DMS153 treated with DMSO at 0.1 percent for 48 hours (cell line): ENCODE measurements at regions not wholly inside any gene's neighbourhood (a gene's known extent, or its start where the extent isn't known, plus 50 kb on each side); places are given as distances from the start of the nearest gene placed in this dataset.

ENCODE experiments used
- DNase-seq: peaks from one replicate; lab custom pipeline; 2025; ENCODE audit not compliant: unreplicated experiment; lab: John Stamatoyannopoulos, UW

- DNase-seq: no peak
Observed at GRCh38 chr9:134487066-134487710, 154.4 kb upstream of the COL5A1 start.

GRCh38 chr9:134488331-134489280 is 153.0 kb upstream of the COL5A1 start:
- DNase-seq: peak; percentile 6

GRCh38 chr9:134489621-134490408 is 151.8 kb upstream of the COL5A1 start:
- no peak for DNase-seq

- no peak for DNase-seq
Observed at GRCh38 chr9:134490446-134490845, 151.2 kb upstream of the COL5A1 start.

- no peak for DNase-seq
Observed at GRCh38 chr9:134491196-134491835, 150.3 kb upstream of the COL5A1 start.

- DNase-seq: no peak
Observed at GRCh38 chr9:134491856-134492255, 149.7 kb upstream of the COL5A1 start.

GRCh38 chr9:134492281-134492691 is 149.3 kb upstream of the COL5A1 start:
- no peak for DNase-seq

GRCh38 chr9:134492721-134493460 is 148.7 kb upstream of the COL5A1 start:
- DNase-seq: no peak

GRCh38 chr9:134493461-134494272 is 147.9 kb upstream of the COL5A1 start:
- no peak for DNase-seq

GRCh38 chr9:134494273-134494815 is 147.3 kb upstream of the COL5A1 start:
- no peak for DNase-seq

- DNase-seq: no peak
Observed at GRCh38 chr9:134494905-134495304, 146.7 kb upstream of the COL5A1 start.

- DNase-seq: no peak
Observed at GRCh38 chr9:134495881-134496412, 145.7 kb upstream of the COL5A1 start.

- DNase-seq: no peak
Observed at GRCh38 chr9:134496413-134497282, 145.0 kb upstream of the COL5A1 start.

- DNase-seq: no peak
Observed at GRCh38 chr9:134497283-134497860, 144.2 kb upstream of the COL5A1 start.

- DNase-seq: no peak
Observed at GRCh38 chr9:134498814-134499166, 142.8 kb upstream of the COL5A1 start.

GRCh38 chr9:134500931-134501760 is 140.5 kb upstream of the COL5A1 start:
- no peak for DNase-seq

- no peak for DNase-seq
Observed at GRCh38 chr9:134501761-134502265, 139.8 kb upstream of the COL5A1 start.
